ENCODE measurements at regions not wholly inside any gene's neighbourhood (a gene's known extent, or its start where the extent isn't known, plus 50 kb on each side); places are given as distances from the start of the nearest gene placed in this dataset.

- Histone ChIP-seq H3K4me3 (ENCODE audit: low read length) (no peak overlapping the region), H3K9me3 (ENCODE audit: control insufficient read depth, insufficient read depth, low read length) (no peaks in the 10 kb centered on the region), H3K27ac (ENCODE audit: low read length) (no peak overlapping the region), H3K4me1 (ENCODE audit: control insufficient read depth, insufficient read depth, low read length) (no peaks in the 10 kb centered on the region), H3K27me3 (ENCODE audit: control insufficient read depth, insufficient read depth, low read length) (no peaks in the 10 kb centered on the region), H3K36me3 (ENCODE audit: control insufficient read depth, insufficient read depth, low read length) (no peaks in the 10 kb centered on the region)
- ATAC-seq (no peak), DNase-seq (no peak)
- no peak overlapping the region for H3K4me3 Mint-ChIP-seq
- H3K4me1 Mint-ChIP-seq = no peaks in the 10 kb centered on the region
- intact Hi-C loops (cut with micrococcal nuclease) = no loop called here
- no peaks in the 10 kb centered on the region for H3K36me3 Mint-ChIP-seq
- H3K9me3 Mint-ChIP-seq = no peaks in the 10 kb centered on the region
- peaks cover 0 to 14% of the 10 kb centered on the region in 2 donors for H3K27me3 Mint-ChIP-seq (ENCODE audit: low read depth in 2 of 2)
- no peak for TF ChIP-seq CTCF (IDR thresholded peaks at IDR 0.05)
- WGBS (ENCODE audit: insufficient coverage) = 100% methylated on average over 1 of the region's 1 CpG
- no peak overlapping the region for H3K27ac Mint-ChIP-seq
Observed at GRCh38 chr11:115665958-115666357, 161.7 kb upstream of the CADM1 start.

GRCh38 chr11:115665175-115665821, 161.1 kb upstream of the CADM1 start:
- Mint-ChIP-seq H3K36me3 (no peaks in the 10 kb centered on the region), H3K27me3 (ENCODE audit: low read depth in 2 of 2) (peaks cover 0 to 19% of the 10 kb centered on the region in 2 donors), H3K4me3 (no peak overlapping the region), H3K9me3 (no peaks in the 10 kb centered on the region), H3K27ac (no peak overlapping the region), H3K4me1 (no peaks in the 10 kb centered on the region)
- TF ChIP-seq CTCF (IDR thresholded peaks at IDR 0.05) = no peak
- Histone ChIP-seq H3K4me1 (ENCODE audit: control insufficient read depth, insufficient read depth, low read length) (no peaks in the 10 kb centered on the region), H3K27ac (ENCODE audit: low read length) (no peak overlapping the region), H3K36me3 (ENCODE audit: control insufficient read depth, insufficient read depth, low read length) (no peaks in the 10 kb centered on the region), H3K9me3 (ENCODE audit: control insufficient read depth, insufficient read depth, low read length) (no peaks in the 10 kb centered on the region), H3K4me3 (ENCODE audit: low read length) (no peak overlapping the region), H3K27me3 (ENCODE audit: control insufficient read depth, insufficient read depth, low read length) (peaks cover 4% of the 10 kb centered on the region)
- 85% methylated on average over 14 of the region's 15 CpGs for WGBS (ENCODE audit: insufficient coverage)
- no peak for DNase-seq
- intact Hi-C loops (cut with micrococcal nuclease) = no loop called here
- no peak for ATAC-seq

GRCh38 chr11:115664313-115664712, 160.1 kb upstream of the CADM1 start:
- no peak for TF ChIP-seq CTCF (IDR thresholded peaks at IDR 0.05)
- no peak overlapping the region for H3K27ac ChIP-seq (ENCODE audit: low read length)
- Mint-ChIP-seq H3K27me3 (ENCODE audit: low read depth in 2 of 2) (peaks cover 0 to 20% of the 10 kb centered on the region in 2 donors), H3K36me3 (no peaks in the 10 kb centered on the region), H3K9me3 (no peaks in the 10 kb centered on the region), H3K27ac (no peak overlapping the region), H3K4me1 (no peaks in the 10 kb centered on the region), H3K4me3 (no peak overlapping the region)
- no peaks in the 10 kb centered on the region for H3K36me3 ChIP-seq (ENCODE audit: control insufficient read depth, insufficient read depth, low read length)
- ATAC-seq (no peak), DNase-seq (no peak)
- H3K27me3 ChIP-seq (ENCODE audit: control insufficient read depth, insufficient read depth, low read length) = peaks cover 5% of the 10 kb centered on the region
- 81% methylated on average over 3 of the region's 3 CpGs for WGBS (ENCODE audit: insufficient coverage)
- no peak overlapping the region for H3K4me3 ChIP-seq (ENCODE audit: low read length)
- no peaks in the 10 kb centered on the region for H3K9me3 ChIP-seq (ENCODE audit: control insufficient read depth, insufficient read depth, low read length)
- no peaks in the 10 kb centered on the region for H3K4me1 ChIP-seq (ENCODE audit: control insufficient read depth, insufficient read depth, low read length)
- intact Hi-C loops (cut with micrococcal nuclease) = no loop called here

- Mint-ChIP-seq H3K36me3 (no peaks in the 10 kb centered on the region), H3K4me1 (no peaks in the 10 kb centered on the region)
Observed at GRCh38 chr11:115663790-115664189, 159.6 kb upstream of the CADM1 start.

More at GRCh38 chr11:115663790-115664189, 159.6 kb upstream of the CADM1 start:
- peaks cover 5% of the 10 kb centered on the region for H3K27me3 ChIP-seq (ENCODE audit: control insufficient read depth, insufficient read depth, low read length)
- H3K27me3 Mint-ChIP-seq (ENCODE audit: low read depth in 2 of 2) = peaks cover 3 to 22% of the 10 kb centered on the region in 2 donors
- H3K36me3 ChIP-seq (ENCODE audit: control insufficient read depth, insufficient read depth, low read length) = no peaks in the 10 kb centered on the region
- H3K4me1 ChIP-seq (ENCODE audit: control insufficient read depth, insufficient read depth, low read length) = no peaks in the 10 kb centered on the region
- DNase-seq = no peak
- H3K9me3 ChIP-seq (ENCODE audit: control insufficient read depth, insufficient read depth, low read length) = no peaks in the 10 kb centered on the region
- no peak overlapping the region for H3K4me3 ChIP-seq (ENCODE audit: low read length)
- WGBS (ENCODE audit: insufficient coverage) = 82% methylated on average over 6 of the region's 6 CpGs
- ATAC-seq = no peak
- intact Hi-C loops (cut with micrococcal nuclease) = no loop called here
- H3K27ac Mint-ChIP-seq = no peak overlapping the region
- H3K4me3 Mint-ChIP-seq = no peak overlapping the region
- no peaks in the 10 kb centered on the region for H3K9me3 Mint-ChIP-seq
- TF ChIP-seq CTCF (IDR thresholded peaks at IDR 0.05) = no peak
- no peak overlapping the region for H3K27ac ChIP-seq (ENCODE audit: low read length)
